Aorta (tissue), 5 donors: ENCODE measurements at regions not wholly inside any gene's neighbourhood (a gene's known extent, or its start where the extent isn't known, plus 50 kb on each side); places are given as distances from the start of the nearest gene placed in this dataset.
A peak's percentile ranks its signal among the peaks of the same experiment; 100 is the strongest.

Experiments
- ATAC-seq: fragments of 200-7000 bp; cut with Tn5 transposase; one replicate; pipeline ENCODE4 v1.9.1; 2022; ENCODE audit warnings: moderate library complexity; ENCODE audit not compliant: low FRiP score
- DNase-seq, 2 donors: peaks; one replicate each; pipeline ENCODE4 v3.0.0-alpha.2; 2020
- H3K27ac ChIP-seq, 2 donors: one replicate each; pipeline ENCODE4 v1.5.1; 2013; ENCODE audit warnings: low read length in 2 of 2, mild to moderate bottlenecking in 2 of 2, moderate library complexity in 2 of 2, control low read depth in 1 of 2, inconsistent platforms in 1 of 2, low read depth in 1 of 2
- H3K27me3 ChIP-seq, 2 donors: one replicate each; pipeline ENCODE4 v1.6.1; 2013; ENCODE audit warnings: control low read depth in 1 of 2, low read length in 1 of 2, mild to moderate bottlenecking in 1 of 2, moderate library complexity in 1 of 2; ENCODE audit not compliant: insufficient read depth in 2 of 2, control insufficient read depth in 1 of 2
- H3K36me3 ChIP-seq, 2 donors: one replicate each; pipeline ENCODE4 v1.6.1; 2013; ENCODE audit warnings: control low read depth in 1 of 2, low read length in 1 of 2, mild to moderate bottlenecking in 1 of 2; ENCODE audit not compliant: insufficient read depth in 2 of 2, control insufficient read depth in 1 of 2
- H3K4me1 ChIP-seq, 2 donors: one replicate each; pipeline ENCODE4 v1.6.1; 2013; ENCODE audit warnings: low read length in 2 of 2, control low read depth in 1 of 2, mild to moderate bottlenecking in 1 of 2, moderate library complexity in 1 of 2; ENCODE audit not compliant: insufficient read depth in 2 of 2, control insufficient read depth in 1 of 2
- H3K4me3 ChIP-seq, 2 donors: one replicate each; pipeline ENCODE4 v1.5.1; 2013; ENCODE audit warnings: low read length in 2 of 2, control low read depth in 1 of 2, mild to moderate bottlenecking in 1 of 2
- H3K9me3 ChIP-seq: one replicate; pipeline ENCODE4 v1.6.1; 2013; ENCODE audit warnings: mild to moderate bottlenecking, low read length; ENCODE audit not compliant: control insufficient read depth
- WGBS, 2 donors: extraction: QIAGEN DNeasy Blood & Tissue Kit; methylation state at CpG; one replicate each; pipeline ENCODE4 v1.1.7; 2013; 5-methylcytosine and 5-hydroxymethylcytosine counted together
- intact Hi-C, 2 donors: fragments of 100-400 bp; cut with DNase I; formaldehyde crosslinking; loops; one replicate each; pipeline versions ENCODE4 v1.14.2 to v1.15.0; 2022
- donor health status: healthy with polysubstance abuse.
- donor health status: Bipolar disorder and iron deficiency.
- donor health status: DM: no; HTN: no; CAD: no.
- donor health status: DM: no; HTN: no; CAD: no.
- donor health status: DM: yes; HTN: yes; CAD: no.

DNA sequence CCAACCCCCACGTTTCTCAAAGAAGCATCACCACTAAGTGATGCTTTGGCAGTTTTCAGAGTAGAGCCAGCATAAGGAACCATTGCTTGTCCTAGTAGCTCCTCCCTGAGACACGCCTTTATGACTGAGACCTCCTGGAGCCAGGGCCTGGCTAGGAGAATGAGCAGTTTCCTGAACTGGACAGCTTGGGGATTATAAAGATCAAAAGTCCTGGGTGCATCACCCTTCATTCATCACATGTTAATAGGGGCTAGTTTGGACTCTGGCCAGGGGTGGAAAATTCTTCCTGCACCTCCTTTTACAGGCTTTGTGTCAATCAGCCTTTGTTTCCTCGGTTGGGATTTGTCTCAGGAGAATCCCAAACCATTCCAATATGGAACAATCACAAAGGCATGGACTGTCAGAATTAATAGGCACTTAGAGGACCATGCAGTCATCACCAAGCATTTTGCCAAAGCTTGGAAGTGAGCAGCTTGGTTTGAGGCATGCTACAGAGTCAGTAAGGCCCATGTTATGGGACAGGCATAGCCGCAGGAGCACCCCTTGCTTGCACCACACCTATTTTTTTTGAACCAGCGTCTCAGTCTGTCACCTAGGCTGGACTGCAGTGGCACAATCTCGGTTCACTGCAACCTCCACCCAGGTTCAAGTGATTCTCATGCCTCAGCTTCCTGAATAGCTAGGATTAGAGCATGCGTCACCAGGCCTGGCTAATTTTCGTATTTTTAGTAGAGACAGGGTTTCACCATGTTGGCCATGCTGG is 64.9 kb upstream of the TGM3 start:
- 72 to 78% methylated on average over 8 of the region's 8 CpGs for WGBS, 2 donors
- no peak for ATAC-seq

GRCh38 chr20:2231701-2232100 is 64.1 kb upstream of the TGM3 start:
- Histone ChIP-seq H3K27ac (no peak overlapping the region), H3K36me3 (no peaks in the 10 kb centered on the region), H3K4me3 (no peak overlapping the region), H3K27me3 (no peaks in the 10 kb centered on the region), H3K4me1 (no peaks in the 10 kb centered on the region), H3K9me3 (no peaks in the 10 kb centered on the region)
- DNase-seq = no peak
- intact Hi-C loops = no loop called here
- no peak for ATAC-seq
- WGBS, 2 donors = 90 to 92% methylated on average over 7 of the region's 7 CpGs

More for the DNA sequence above, 64.9 kb upstream of the TGM3 start:
- no peaks in the 10 kb centered on the region for H3K36me3 ChIP-seq
- no peaks in the 10 kb centered on the region for H3K27me3 ChIP-seq
- no peak overlapping the region for H3K4me3 ChIP-seq
- no peak for DNase-seq
- no peaks in the 10 kb centered on the region for H3K4me1 ChIP-seq
- H3K9me3 ChIP-seq = no peaks in the 10 kb centered on the region
- no peak overlapping the region for H3K27ac ChIP-seq
- intact Hi-C loops = no loop called here

DNA sequence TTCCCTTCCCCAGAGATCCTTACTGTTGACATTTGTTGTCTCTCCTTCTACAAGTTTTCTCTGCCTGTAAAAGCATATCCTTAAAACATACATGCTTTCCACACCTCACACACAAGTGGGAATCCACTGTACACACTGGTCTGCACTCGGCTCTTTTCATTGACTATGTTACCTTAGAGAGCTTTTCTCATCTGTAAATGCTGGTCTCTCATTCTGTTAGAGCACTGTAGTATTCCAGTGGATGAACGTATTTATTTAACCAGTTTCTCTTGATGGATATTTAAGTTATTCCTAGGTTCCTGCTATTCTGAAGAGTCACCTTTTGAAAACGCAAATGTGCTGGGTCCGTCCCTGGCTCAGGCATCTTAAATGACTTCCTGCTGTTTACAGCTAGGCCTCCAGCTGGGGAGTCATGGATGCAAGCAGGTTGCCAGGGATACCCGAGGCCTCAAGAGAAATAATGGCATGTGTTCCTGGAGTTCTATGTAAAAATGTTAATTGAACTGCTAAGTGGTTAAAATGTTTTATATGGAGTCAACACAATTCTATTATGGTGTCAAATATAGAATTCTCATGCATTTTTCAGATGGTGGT is 61.1 kb upstream of the TGM3 start:
- WGBS, 2 donors = 20 to 31% methylated on average over 5 of the region's 5 CpGs
- Histone ChIP-seq H3K27me3 (no peaks in the 10 kb centered on the region), H3K9me3 (no peaks in the 10 kb centered on the region), H3K36me3 (no peaks in the 10 kb centered on the region), H3K4me1 (no peaks in the 10 kb centered on the region), H3K27ac (no peak overlapping the region), H3K4me3 (no peak overlapping the region)
- intact Hi-C loops = no loop called here
- no peak for DNase-seq
- no peak for ATAC-seq

DNA sequence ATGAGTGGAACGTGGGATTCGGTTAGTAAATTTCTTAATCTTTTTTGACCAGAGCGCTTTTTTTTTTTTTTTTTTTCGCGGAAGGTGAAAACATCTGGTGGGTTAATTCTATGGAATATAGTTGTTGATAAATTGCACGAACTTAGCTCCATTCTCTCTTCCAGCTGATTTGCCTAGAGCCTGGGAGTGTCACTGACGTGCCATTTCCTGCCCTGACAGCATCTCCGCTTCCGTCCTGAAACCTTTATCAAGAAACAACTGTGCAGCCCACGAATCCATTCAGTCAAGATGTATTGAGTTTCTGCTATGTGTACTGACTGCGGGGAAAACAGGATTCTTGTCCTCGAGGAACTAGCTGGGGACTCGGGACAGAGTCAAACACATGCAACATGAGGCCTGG is 59.5 kb upstream of the TGM3 start:
- 48 to 56% methylated on average over 13 of the region's 13 CpGs for WGBS, 2 donors
- ATAC-seq = no peak
- H3K4me1 ChIP-seq = no peaks in the 10 kb centered on the region

DNA sequence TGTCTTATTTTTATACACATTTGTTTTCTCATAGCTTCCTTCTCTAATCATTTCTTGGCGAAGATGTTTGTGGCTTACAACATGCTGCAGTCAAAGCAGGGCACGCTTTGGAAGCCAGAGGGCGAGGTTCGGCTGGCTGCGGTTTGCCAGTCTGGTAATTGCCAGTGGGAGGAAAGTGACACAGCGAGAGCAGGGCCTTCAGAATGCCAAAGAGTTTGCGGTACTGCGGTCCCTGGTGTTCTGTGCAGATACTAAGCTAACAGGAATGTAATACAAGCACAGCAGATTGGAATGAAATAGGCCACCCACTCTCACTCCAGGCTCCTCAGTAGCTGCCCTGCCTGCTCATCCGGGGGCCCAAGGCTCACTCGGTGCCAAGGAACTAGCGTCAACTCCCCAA is 58.7 kb upstream of the TGM3 start:
- intact Hi-C loops = no loop called here
- Histone ChIP-seq H3K36me3 (no peaks in the 10 kb centered on the region), H3K27me3 (no peaks in the 10 kb centered on the region), H3K4me3 (no peak overlapping the region), H3K9me3 (no peaks in the 10 kb centered on the region), H3K27ac (no peak overlapping the region), H3K4me1 (no peaks in the 10 kb centered on the region)
- ATAC-seq = no peak
- peak; percentile 58 to 75 for DNase-seq
- WGBS, 2 donors = 51 to 62% methylated on average over 11 of the region's 11 CpGs

More for the DNA sequence above, 59.5 kb upstream of the TGM3 start:
- Histone ChIP-seq H3K9me3 (no peaks in the 10 kb centered on the region), H3K36me3 (no peaks in the 10 kb centered on the region), H3K4me3 (no peak overlapping the region), H3K27me3 (no peaks in the 10 kb centered on the region), H3K27ac (no peak overlapping the region)
- no peak for DNase-seq
- intact Hi-C loops = no loop called here

DNA sequence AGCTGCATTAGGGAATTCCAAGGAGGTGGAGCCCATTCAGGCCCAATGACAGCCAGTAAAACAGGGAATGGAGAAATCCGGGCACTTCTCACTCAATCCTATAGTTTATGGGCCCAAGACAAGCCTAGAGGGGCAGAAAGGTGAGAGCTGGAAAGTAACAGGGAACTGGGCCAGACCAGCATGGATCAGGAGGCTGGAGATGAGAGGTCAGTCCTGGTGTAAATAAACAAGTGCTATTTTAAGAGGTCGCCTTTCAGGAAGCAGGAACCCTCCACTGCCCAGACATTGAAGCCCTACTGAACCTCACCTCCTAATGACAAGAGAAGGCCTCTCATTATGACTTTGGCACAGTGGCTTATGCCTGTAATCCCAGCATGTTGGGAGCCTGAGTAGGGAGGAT is 57.2 kb upstream of the TGM3 start:
- no peaks in the 10 kb centered on the region for H3K9me3 ChIP-seq
- H3K27ac ChIP-seq = no peak overlapping the region
- no peaks in the 10 kb centered on the region for H3K4me1 ChIP-seq
- no peak overlapping the region for H3K4me3 ChIP-seq
- no peak for DNase-seq
- no peaks in the 10 kb centered on the region for H3K36me3 ChIP-seq
- no peaks in the 10 kb centered on the region for H3K27me3 ChIP-seq
- no peak for ATAC-seq
- 35 to 52% methylated on average over 2 of the region's 2 CpGs for WGBS, 2 donors
- intact Hi-C loops = no loop called here

DNA sequence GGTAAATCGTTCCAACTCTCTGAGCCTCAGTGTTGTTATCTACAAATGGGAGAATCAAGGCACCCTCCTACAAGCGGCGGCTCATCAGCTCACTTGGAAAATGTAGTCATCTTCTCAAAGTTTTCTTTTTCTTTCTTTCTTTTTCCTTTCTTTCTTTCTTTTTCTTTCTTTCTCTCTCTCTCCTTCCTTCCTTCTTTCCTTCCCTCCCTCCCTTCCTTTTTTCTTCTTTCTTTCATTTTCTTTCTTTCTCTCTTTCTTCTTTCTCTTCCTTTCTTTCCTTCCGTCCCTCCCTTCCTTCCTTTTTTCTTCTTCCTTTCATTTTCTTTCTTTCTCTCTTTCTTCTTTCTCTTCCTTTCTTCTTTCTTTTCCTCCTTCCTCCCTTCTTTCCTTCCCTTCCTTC is 55.0 kb upstream of the TGM3 start:
- no peak for ATAC-seq
- no peak overlapping the region for H3K4me3 ChIP-seq
- H3K27me3 ChIP-seq = no peaks in the 10 kb centered on the region
- WGBS, 2 donors = 82 to 88% methylated on average over 4 of the region's 4 CpGs
- intact Hi-C loops = no loop called here
- no peak for DNase-seq
- H3K36me3 ChIP-seq = no peaks in the 10 kb centered on the region
- H3K27ac ChIP-seq = no peak overlapping the region
- H3K4me1 ChIP-seq = no peaks in the 10 kb centered on the region
- H3K9me3 ChIP-seq = no peaks in the 10 kb centered on the region

- H3K36me3 ChIP-seq = no peaks in the 10 kb centered on the region
- 65 to 69% methylated on average over 2 of the region's 2 CpGs for WGBS, 2 donors
- H3K27me3 ChIP-seq = no peaks in the 10 kb centered on the region
- no peak overlapping the region for H3K27ac ChIP-seq
- H3K4me1 ChIP-seq = no peaks in the 10 kb centered on the region
- no peak overlapping the region for H3K4me3 ChIP-seq
- H3K9me3 ChIP-seq = no peaks in the 10 kb centered on the region
- ATAC-seq (no peak), DNase-seq (no peak)
- intact Hi-C loops = no loop called here
Measured at GRCh38 chr20:2242678-2243077, 53.1 kb upstream of the TGM3 start.

DNA sequence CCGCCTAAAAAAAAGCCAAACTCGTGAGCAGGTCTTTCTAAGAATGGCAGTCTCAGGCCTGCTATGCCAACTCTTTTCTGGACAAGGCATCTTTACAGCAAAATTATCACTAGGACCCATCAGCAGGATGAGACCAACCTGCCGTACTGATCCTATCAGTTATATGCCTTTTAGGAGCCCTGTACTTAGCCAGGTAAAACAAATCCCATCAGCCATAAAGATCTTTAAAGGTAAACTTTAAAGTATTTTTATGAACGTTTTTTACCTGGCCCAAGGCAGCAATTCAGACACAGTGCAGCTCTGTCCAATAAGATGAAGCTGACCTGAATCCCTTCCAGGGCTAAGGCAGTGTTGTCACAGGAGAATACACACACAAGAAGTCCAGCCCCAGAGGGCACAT is 51.3 kb upstream of the TGM3 start:
- Histone ChIP-seq H3K36me3 (no peaks in the 10 kb centered on the region), H3K9me3 (no peaks in the 10 kb centered on the region), H3K27me3 (no peaks in the 10 kb centered on the region), H3K27ac (no peak overlapping the region), H3K4me1 (no peaks in the 10 kb centered on the region), H3K4me3 (no peak overlapping the region)
- WGBS, 2 donors = 56 to 65% methylated on average over 4 of the region's 4 CpGs
- intact Hi-C loops = no loop called here
- DNase-seq = no peak
- no peak for ATAC-seq
